VCaP (cell line): ENCODE measurements at regions not wholly inside any gene's neighbourhood (a gene's known extent, or its start where the extent isn't known, plus 50 kb on each side); places are given as distances from the start of the nearest gene placed in this dataset.
A peak's percentile ranks its signal among the peaks of the same experiment; 100 is the strongest.

Experiments used
- H3K27ac ChIP-seq: fragments of 450-650 bp; 2 replicates; pipeline ENCODE4 v1.5.1; 2017
- CTCF ChIP-seq: fragments of 450-650 bp; conservative IDR thresholded peaks from 2 replicates; pipeline ENCODE4 v1.5.1; 2017; ENCODE audit warnings: mild to moderate bottlenecking, moderate library complexity

- no peak for TF ChIP-seq CTCF
- H3K27ac ChIP-seq, result no peak overlapping the region
Observed at GRCh38 chr20:4086771-4087687, 61.6 kb upstream of the SMOX start.

GRCh38 chr20:4084721-4085120, 63.9 kb upstream of the SMOX start:
- no peak for TF ChIP-seq CTCF
- H3K27ac ChIP-seq, result peak overlapping the region; percentile 56; the same call in 1 of the 2 replicates

- no peak for TF ChIP-seq CTCF
- H3K27ac ChIP-seq, result no peak overlapping the region
Observed at GRCh38 chr20:4084096-4084495, 64.5 kb upstream of the SMOX start.

GRCh38 chr20:4083098-4083865, 65.3 kb upstream of the SMOX start:
- H3K27ac ChIP-seq, result no peak overlapping the region

GRCh38 chr20:4082406-4083097, 66.1 kb upstream of the SMOX start:
- H3K27ac ChIP-seq, result no peak overlapping the region
- no peak for TF ChIP-seq CTCF

More at GRCh38 chr20:4083098-4083865, 65.3 kb upstream of the SMOX start:
- TF ChIP-seq CTCF, result no peak

- no peak overlapping the region for H3K27ac ChIP-seq
- TF ChIP-seq CTCF, result no peak
Observed at GRCh38 chr20:4081421-4081820, 66.1 kb upstream of the RNF24 start.

- H3K27ac ChIP-seq, result no peak overlapping the region
Observed at GRCh38 chr20:4076671-4077070, 61.3 kb upstream of the RNF24 start.

More at GRCh38 chr20:4076671-4077070, 61.3 kb upstream of the RNF24 start:
- no peak for TF ChIP-seq CTCF
